GM12878 (cell line): ENCODE measurements at regions not wholly inside any gene's neighbourhood (a gene's known extent, or its start where the extent isn't known, plus 50 kb on each side); places are given as distances from the start of the nearest gene placed in this dataset.

Experiments
- IKZF2 ChIP-seq, 2 experiments: fragments of 450-650 bp; IDR thresholded peaks; 2 replicates each; pipeline ENCODE4 v1.6.1; 2017; ENCODE audit warnings: mild to moderate bottlenecking in 2 of 2, moderate library complexity in 2 of 2
- LARP7 ChIP-seq: fragments of 450-650 bp; IDR thresholded peaks from 2 replicates; pipeline ENCODE4 v1.6.1; 2017; ENCODE audit warnings: mild to moderate bottlenecking
- NFXL1 ChIP-seq: fragments of 450-650 bp; IDR thresholded peaks from 2 replicates; pipeline ENCODE4 v1.6.1; 2017; ENCODE audit warnings: antibody characterized with exemption, mild to moderate bottlenecking, borderline replicate concordance
- SMARCA5 ChIP-seq: fragments of 450-650 bp; IDR thresholded peaks from 2 replicates; pipeline ENCODE4 v1.6.1; 2017; ENCODE audit warnings: mild to moderate bottlenecking
- STAT1 ChIP-seq: fragments of 450-650 bp; conservative IDR thresholded peaks from 2 replicates; pipeline ENCODE4 v1.6.1; 2014; ENCODE audit warnings: antibody characterized with exemption, mild to moderate bottlenecking
- TCF7 ChIP-seq: IDR thresholded peaks from 2 replicates; pipeline ENCODE4 v1.6.1; 2014; ENCODE audit warnings: antibody characterized with exemption, borderline replicate concordance
- YY1 ChIP-seq: IDR thresholded peaks from 2 replicates; pipeline ENCODE4 v1.6.1; 2011; ENCODE audit warnings: low read depth, mild to moderate bottlenecking, low read length
- TF ChIP-seq, protein P1 (sequence below): IDR thresholded peaks from 2 replicates; pipeline ENCODE4 v1.6.1; 2012; ENCODE audit warnings: improper control_type of control experiment, low read depth, low read length; ENCODE audit not compliant: insufficient replicate concordance
- TF ChIP-seq, protein P2 (sequence below): IDR thresholded peaks from 2 replicates; pipeline ENCODE4 v1.6.1; 2011; ENCODE audit warnings: low read depth, mild to moderate bottlenecking, low read length, moderate library complexity, borderline replicate concordance; ENCODE audit errors: extremely low read depth

DNA sequence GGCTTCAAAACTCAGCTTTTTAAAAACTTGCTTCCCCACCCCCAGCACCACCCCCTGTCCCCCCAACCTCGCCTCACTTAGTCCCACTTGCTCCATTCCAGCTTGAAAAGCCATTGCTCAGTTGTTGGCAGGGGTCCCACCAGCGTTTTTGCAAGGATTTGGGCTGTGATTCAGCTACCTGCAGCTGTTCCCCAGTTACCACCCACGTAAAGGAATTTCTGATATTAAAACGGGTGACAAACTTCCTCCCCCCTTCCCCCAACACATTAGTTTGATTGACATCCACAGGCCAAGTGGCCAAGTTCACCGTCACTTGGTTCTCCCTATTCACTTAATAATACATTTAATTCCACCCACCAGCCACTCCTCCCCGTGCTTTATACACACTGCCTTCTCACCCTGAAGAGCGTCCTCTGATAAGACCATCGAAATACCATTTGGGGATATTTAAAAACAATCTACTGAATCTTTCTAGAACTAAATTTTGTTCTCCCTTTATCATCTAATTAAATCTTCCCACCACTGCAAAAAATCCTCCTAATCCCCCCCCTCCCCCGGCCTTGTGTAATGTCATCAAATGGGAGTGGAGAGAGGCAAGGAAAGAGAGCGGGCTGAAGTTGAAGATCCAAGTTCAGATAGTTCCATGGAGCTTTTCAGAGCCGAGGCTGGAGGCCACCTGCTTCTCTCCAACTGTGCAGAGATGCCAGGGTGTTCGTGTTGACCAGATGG is 55.1 kb downstream of the SOX9 start (continued):
- TF ChIP-seq, protein P1, sequence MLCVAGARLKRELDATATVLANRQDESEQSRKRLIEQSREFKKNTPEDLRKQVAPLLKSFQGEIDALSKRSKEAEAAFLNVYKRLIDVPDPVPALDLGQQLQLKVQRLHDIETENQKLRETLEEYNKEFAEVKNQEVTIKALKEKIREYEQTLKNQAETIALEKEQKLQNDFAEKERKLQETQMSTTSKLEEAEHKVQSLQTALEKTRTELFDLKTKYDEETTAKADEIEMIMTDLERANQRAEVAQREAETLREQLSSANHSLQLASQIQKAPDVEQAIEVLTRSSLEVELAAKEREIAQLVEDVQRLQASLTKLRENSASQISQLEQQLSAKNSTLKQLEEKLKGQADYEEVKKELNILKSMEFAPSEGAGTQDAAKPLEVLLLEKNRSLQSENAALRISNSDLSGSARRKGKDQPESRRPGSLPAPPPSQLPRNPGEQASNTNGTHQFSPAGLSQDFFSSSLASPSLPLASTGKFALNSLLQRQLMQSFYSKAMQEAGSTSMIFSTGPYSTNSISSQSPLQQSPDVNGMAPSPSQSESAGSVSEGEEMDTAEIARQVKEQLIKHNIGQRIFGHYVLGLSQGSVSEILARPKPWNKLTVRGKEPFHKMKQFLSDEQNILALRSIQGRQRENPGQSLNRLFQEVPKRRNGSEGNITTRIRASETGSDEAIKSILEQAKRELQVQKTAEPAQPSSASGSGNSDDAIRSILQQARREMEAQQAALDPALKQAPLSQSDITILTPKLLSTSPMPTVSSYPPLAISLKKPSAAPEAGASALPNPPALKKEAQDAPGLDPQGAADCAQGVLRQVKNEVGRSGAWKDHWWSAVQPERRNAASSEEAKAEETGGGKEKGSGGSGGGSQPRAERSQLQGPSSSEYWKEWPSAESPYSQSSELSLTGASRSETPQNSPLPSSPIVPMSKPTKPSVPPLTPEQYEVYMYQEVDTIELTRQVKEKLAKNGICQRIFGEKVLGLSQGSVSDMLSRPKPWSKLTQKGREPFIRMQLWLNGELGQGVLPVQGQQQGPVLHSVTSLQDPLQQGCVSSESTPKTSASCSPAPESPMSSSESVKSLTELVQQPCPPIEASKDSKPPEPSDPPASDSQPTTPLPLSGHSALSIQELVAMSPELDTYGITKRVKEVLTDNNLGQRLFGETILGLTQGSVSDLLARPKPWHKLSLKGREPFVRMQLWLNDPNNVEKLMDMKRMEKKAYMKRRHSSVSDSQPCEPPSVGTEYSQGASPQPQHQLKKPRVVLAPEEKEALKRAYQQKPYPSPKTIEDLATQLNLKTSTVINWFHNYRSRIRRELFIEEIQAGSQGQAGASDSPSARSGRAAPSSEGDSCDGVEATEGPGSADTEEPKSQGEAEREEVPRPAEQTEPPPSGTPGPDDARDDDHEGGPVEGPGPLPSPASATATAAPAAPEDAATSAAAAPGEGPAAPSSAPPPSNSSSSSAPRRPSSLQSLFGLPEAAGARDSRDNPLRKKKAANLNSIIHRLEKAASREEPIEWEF: no peak
- TF ChIP-seq NFXL1: no peak
- no peak for TF ChIP-seq STAT1
- TF ChIP-seq YY1: no peak
- TF ChIP-seq LARP7: no peak
- TF ChIP-seq IKZF2 (IDR thresholded peaks at IDR 0.05): no peak
- TF ChIP-seq TCF7: no peak
- TF ChIP-seq SMARCA5: no peak
- TF ChIP-seq, protein P2, sequence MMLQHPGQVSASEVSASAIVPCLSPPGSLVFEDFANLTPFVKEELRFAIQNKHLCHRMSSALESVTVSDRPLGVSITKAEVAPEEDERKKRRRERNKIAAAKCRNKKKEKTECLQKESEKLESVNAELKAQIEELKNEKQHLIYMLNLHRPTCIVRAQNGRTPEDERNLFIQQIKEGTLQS: no peak
